Sigmoid colon (tissue), 6 donors: ENCODE measurements at regions not wholly inside any gene's neighbourhood (a gene's known extent, or its start where the extent isn't known, plus 50 kb on each side); places are given as distances from the start of the nearest gene placed in this dataset.

ENCODE experiments used
- DNase-seq: peaks from one replicate; pipeline ENCODE4 v3.0.0-alpha.2; 2019
- H3K27ac ChIP-seq, 4 donors: fragments of 200-600 bp; sonication (generic); one replicate each; pipeline ENCODE4 v1.5.1; 2016 to 2019; ENCODE audit warnings: mild to moderate bottlenecking in 1 of 4
- H3K27me3 ChIP-seq, 3 donors: fragments of 200-600 bp; sonication (generic); one replicate each; pipeline ENCODE4 v1.5.1; 2019; ENCODE audit warnings: mild to moderate bottlenecking in 1 of 3
- H3K36me3 ChIP-seq, 4 donors: fragments of 200-600 bp; sonication (generic); one replicate each; pipeline ENCODE4 v1.5.1; 2016 to 2019
- H3K4me1 ChIP-seq, 4 donors: fragments of 200-600 bp; sonication (generic); one replicate each; pipeline ENCODE4 v1.5.1; 2017 to 2019
- H3K4me3 ChIP-seq, 4 donors: fragments of 200-600 bp; sonication (generic); one replicate each; pipeline ENCODE4 v1.5.1; 2017 to 2019; ENCODE audit warnings: mild to moderate bottlenecking in 2 of 4, moderate library complexity in 1 of 4
- H3K9me3 ChIP-seq, 4 donors: fragments of 200-600 bp in 3 of 4; sonication (generic) in 3 of 4; one replicate each; pipeline versions ENCODE4 v1.5.1 to v1.6.1; 2013 to 2019
- EP300 ChIP-seq, 4 donors: sonication (generic); formaldehyde crosslinking; IDR thresholded peaks; one replicate each; pipeline ENCODE4 v1.6.1; 2017; ENCODE audit warnings: antibody characterized with exemption in 4 of 4
- POLR2A ChIP-seq, 2 donors: fragments of 450-650 bp; IDR thresholded peaks; one replicate each; pipeline ENCODE4 v1.6.1; 2016; ENCODE audit warnings: antibody characterized with exemption in 2 of 2, mild to moderate bottlenecking in 2 of 2, moderate library complexity in 2 of 2
- POLR2AphosphoS5 ChIP-seq, 4 donors: sonication (generic); formaldehyde crosslinking; IDR thresholded peaks; one replicate each; pipeline ENCODE4 v1.6.1; 2017; ENCODE audit warnings: antibody characterized with exemption in 4 of 4
- WGBS, 2 donors: extraction: QIAGEN DNeasy Blood & Tissue Kit; methylation state at CpG; one replicate each; pipeline ENCODE4 v1.1.7; 2013; 5-methylcytosine and 5-hydroxymethylcytosine counted together
- intact Hi-C: fragments of 100-400 bp; cut with DNase I; formaldehyde crosslinking; loops from one replicate; pipeline ENCODE4 v1.15.1; 2023
- TF ChIP-seq, protein P1 (sequence below), 4 experiments: fragments of 450-650 bp in 3 of 4; fragments of 200-600 bp in 1 of 4; IDR thresholded peaks; one replicate each; pipeline ENCODE4 v1.5.1; 2016 to 2019; ENCODE audit warnings: antibody characterized with exemption in 4 of 4, mild to moderate bottlenecking in 3 of 4, moderate library complexity in 2 of 4
- donor health status: healthy with polysubstance abuse.
- donor health status: healthy.

DNA sequence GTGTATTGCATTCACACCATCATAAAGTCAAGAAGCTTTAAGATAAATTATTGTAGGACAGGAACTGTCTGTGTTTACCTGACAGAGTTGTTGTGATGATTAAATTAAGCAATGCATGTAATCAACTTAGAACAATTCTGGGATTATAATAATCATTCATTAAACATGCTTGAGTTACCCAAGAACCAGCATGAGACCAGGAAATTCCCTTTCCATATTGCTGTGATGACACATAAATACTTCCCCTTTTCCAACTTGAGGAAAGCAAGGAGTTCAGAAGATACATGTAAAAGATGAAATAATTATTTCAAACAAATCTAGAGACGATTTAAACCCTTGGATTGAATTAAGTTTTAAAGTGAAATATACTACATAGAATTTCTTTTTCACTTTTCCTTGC lies 404.4 kb downstream of the GJA1 start:
- H3K4me1 ChIP-seq: no peaks in the 10 kb centered on the region
- no peaks in the 10 kb centered on the region for H3K36me3 ChIP-seq
- H3K9me3 ChIP-seq: no peaks in the 10 kb centered on the region
- TF ChIP-seq POLR2A (IDR thresholded peaks at IDR 0.05) (no peak), POLR2AphosphoS5 (IDR thresholded peaks at IDR 0.05) (no peak), EP300 (IDR thresholded peaks at IDR 0.05) (no peak)
- TF ChIP-seq, protein P1, sequence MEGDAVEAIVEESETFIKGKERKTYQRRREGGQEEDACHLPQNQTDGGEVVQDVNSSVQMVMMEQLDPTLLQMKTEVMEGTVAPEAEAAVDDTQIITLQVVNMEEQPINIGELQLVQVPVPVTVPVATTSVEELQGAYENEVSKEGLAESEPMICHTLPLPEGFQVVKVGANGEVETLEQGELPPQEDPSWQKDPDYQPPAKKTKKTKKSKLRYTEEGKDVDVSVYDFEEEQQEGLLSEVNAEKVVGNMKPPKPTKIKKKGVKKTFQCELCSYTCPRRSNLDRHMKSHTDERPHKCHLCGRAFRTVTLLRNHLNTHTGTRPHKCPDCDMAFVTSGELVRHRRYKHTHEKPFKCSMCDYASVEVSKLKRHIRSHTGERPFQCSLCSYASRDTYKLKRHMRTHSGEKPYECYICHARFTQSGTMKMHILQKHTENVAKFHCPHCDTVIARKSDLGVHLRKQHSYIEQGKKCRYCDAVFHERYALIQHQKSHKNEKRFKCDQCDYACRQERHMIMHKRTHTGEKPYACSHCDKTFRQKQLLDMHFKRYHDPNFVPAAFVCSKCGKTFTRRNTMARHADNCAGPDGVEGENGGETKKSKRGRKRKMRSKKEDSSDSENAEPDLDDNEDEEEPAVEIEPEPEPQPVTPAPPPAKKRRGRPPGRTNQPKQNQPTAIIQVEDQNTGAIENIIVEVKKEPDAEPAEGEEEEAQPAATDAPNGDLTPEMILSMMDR (IDR thresholded peaks at IDR 0.05): no peak
- no peak overlapping the region for H3K27ac ChIP-seq
- no peak overlapping the region for H3K4me3 ChIP-seq
- H3K27me3 ChIP-seq: no peaks in the 10 kb centered on the region
- intact Hi-C loops: no loop called here
- no peak for DNase-seq
- WGBS, 2 donors: 58 to 67% methylated on average over 1 of the region's 1 CpG

DNA sequence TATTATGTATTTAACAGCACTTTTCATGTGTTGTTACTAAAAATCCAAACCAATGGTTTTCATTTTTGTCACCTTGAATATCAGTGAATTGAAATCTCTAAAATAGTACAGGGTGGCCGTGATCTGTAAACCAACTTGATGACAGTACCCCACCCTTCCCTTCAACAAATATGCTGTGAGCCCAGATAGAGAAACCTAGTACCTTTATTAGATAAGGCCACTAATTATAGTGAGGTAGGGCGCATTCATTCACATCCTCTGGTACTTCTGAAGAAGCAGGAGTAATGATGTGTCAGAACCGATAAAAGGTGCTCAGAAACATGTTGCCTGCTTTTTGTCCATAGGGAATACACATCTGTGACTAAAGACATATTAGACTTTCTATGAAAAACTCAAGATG lies 409.5 kb downstream of the GJA1 start:
- Histone ChIP-seq H3K36me3 (no peaks in the 10 kb centered on the region), H3K4me1 (no peaks in the 10 kb centered on the region), H3K4me3 (no peak overlapping the region), H3K9me3 (no peaks in the 10 kb centered on the region), H3K27ac (no peak overlapping the region), H3K27me3 (no peaks in the 10 kb centered on the region)
- intact Hi-C loops: no loop called here
- WGBS, 2 donors: 79 to 91% methylated on average over 3 of the region's 3 CpGs
- TF ChIP-seq POLR2AphosphoS5 (IDR thresholded peaks at IDR 0.05) (no peak), POLR2A (IDR thresholded peaks at IDR 0.05) (no peak), EP300 (IDR thresholded peaks at IDR 0.05) (no peak)
- TF ChIP-seq, protein P1 (IDR thresholded peaks at IDR 0.05): no peak
- no peak for DNase-seq

DNA sequence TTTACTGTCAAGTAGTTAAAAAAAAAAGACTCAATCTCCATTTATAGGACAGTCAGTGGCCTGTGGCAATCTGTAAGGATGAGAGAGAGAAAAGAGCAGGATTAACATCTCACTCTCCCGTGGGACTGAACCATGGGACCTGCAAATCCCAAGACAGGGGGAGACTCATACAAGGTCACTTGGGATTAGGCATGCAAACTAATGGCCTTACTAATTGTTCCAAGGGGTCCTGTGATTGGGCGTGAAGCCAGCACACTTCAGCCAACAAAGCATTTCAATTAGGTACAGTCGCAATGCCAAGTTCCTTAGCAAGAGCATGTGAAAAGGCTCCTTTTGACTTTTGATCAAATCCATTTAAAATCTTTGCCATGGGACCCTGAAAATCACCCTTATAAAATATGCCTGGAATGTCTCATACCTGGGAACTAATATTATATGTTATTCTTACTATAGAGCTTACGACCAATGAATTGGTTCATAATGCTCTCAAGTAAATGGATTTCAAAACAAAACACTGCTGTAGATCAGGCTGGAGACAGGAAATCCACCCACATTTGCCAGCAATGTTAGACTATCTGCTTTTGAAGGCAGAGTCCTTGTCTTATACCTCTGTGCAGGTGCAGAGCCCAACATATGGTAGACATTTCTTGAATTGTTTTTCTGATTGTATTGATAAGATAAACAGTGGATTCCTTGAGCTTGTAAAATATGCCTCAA lies 412.5 kb downstream of the GJA1 start:
- Histone ChIP-seq H3K27me3 (no peaks in the 10 kb centered on the region), H3K4me1 (no peaks in the 10 kb centered on the region), H3K9me3 (no peaks in the 10 kb centered on the region), H3K27ac (no peak overlapping the region), H3K4me3 (no peak overlapping the region), H3K36me3 (no peaks in the 10 kb centered on the region)
- intact Hi-C loops: no loop called here
- DNase-seq: no peak
- 87 to 88% methylated on average over 4 of the region's 4 CpGs for WGBS, 2 donors
- no peak for TF ChIP-seq POLR2AphosphoS5 (IDR thresholded peaks at IDR 0.05)

DNA sequence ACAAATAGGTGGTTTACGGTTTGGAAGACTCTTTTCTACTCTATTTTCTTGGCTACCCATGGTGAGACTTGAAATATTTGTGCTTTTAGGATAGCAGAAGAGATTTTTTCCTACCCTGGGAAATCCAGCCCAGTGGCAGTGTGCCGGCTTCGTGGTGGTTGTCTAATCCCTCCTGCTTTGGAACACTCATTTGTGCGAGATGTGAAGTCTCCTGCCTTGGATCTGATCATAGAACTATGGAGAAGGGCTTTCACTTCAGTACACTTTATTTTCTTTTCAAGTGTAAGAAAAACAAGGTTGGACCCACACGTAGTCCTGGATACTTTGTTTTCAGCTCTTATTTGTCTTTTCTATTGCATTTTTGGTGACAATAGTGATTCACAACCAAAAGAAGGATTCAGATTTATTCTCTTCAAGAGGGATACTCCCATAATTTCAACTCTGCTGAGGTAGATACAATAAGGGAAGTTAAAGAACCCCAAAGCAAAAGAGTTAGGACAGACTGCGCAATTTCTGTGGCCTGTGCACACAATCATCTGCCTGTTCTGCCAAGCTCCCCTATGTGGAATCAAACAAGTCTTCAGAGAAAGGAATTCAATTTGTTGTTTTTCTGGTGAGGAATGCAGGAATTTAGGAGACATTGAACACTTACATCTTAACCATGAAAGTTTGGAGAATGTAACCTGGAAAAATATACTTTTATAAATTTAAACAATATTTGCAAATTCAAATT lies 413.2 kb downstream of the GJA1 start:
- TF ChIP-seq POLR2AphosphoS5 (IDR thresholded peaks at IDR 0.05): no peak
- TF ChIP-seq EP300 (IDR thresholded peaks at IDR 0.05): no peak
- no peak for TF ChIP-seq POLR2A (IDR thresholded peaks at IDR 0.05)
- TF ChIP-seq, protein P1 (IDR thresholded peaks at IDR 0.05): no peak

DNA sequence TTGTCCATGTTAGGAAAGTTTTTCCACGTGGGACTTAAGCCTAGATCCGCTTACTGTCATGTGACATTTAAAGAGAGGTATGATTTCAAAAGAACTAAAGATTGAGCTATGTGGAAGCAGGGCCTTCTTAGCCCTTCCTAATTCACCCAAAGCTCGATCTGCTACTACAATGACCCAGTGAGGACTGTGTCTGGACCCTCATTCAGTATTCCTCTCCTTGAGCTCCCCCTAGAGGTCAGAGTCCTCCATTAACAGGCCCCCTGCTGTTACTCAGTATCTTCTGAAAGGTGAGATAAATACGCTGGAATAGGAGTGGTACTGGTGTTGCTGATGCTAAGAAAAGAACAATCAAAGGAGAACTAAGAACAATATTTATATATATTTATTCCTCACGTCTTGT lies 414.0 kb downstream of the GJA1 start:
- WGBS, 2 donors: 50% methylated on average over 5 of the region's 5 CpGs
- no peaks in the 10 kb centered on the region for H3K4me1 ChIP-seq
- no peak overlapping the region for H3K27ac ChIP-seq
- no peaks in the 10 kb centered on the region for H3K36me3 ChIP-seq
- H3K27me3 ChIP-seq: no peaks in the 10 kb centered on the region
- no peaks in the 10 kb centered on the region for H3K9me3 ChIP-seq
- DNase-seq: peak; percentile 66
- no peak overlapping the region for H3K4me3 ChIP-seq
- intact Hi-C loops: no loop called here
- no peak for TF ChIP-seq POLR2A (IDR thresholded peaks at IDR 0.05)
- TF ChIP-seq, protein P1 (IDR thresholded peaks at IDR 0.05): peak in 3 of 4 experiments; percentile 18 to 52 (median 38)

More for the DNA sequence above, 413.2 kb downstream of the GJA1 start:
- Histone ChIP-seq H3K4me3 (no peak overlapping the region), H3K27ac (no peak overlapping the region), H3K36me3 (no peaks in the 10 kb centered on the region), H3K4me1 (no peaks in the 10 kb centered on the region), H3K9me3 (no peaks in the 10 kb centered on the region), H3K27me3 (no peaks in the 10 kb centered on the region)
- intact Hi-C loops: no loop called here
- DNase-seq: no peak
- 71 to 75% methylated on average over 6 of the region's 6 CpGs for WGBS, 2 donors
